Endodermal cell (in vitro differentiated cells): ENCODE measurements at regions not wholly inside any gene's neighbourhood (a gene's known extent, or its start where the extent isn't known, plus 50 kb on each side); places are given as distances from the start of the nearest gene placed in this dataset.

Experiments
- DNase-seq: peaks from one replicate; pipeline ENCODE4 v3.0.0-alpha.2; 2017
- H3K27ac ChIP-seq: 2 replicates; pipeline ENCODE4 v1.5.1; 2013; ENCODE audit warnings: mild to moderate bottlenecking, low read depth, low read length, moderate library complexity
- H3K27me3 ChIP-seq: 2 replicates; pipeline ENCODE4 v1.6.1; 2013; ENCODE audit warnings: mild to moderate bottlenecking, low read length, moderate library complexity; ENCODE audit not compliant: insufficient read depth, control insufficient read depth, poor library complexity, severe bottlenecking
- H3K36me3 ChIP-seq: 2 replicates; pipeline ENCODE4 v1.7.0; 2013; ENCODE audit warnings: mild to moderate bottlenecking, low read length, moderate library complexity; ENCODE audit not compliant: control insufficient read depth, insufficient read depth
- H3K4me1 ChIP-seq: one replicate; pipeline ENCODE4 v1.7.0; 2013; ENCODE audit warnings: low read length; ENCODE audit not compliant: control insufficient read depth, insufficient read depth
- H3K4me3 ChIP-seq: 2 replicates; pipeline ENCODE4 v1.5.1; 2013; ENCODE audit warnings: mild to moderate bottlenecking, low read length, moderate library complexity
- H3K9ac ChIP-seq: 2 replicates; pipeline ENCODE4 v1.6.1; 2013; ENCODE audit warnings: mild to moderate bottlenecking, low read length, moderate library complexity; ENCODE audit not compliant: poor library complexity, severe bottlenecking; ENCODE audit errors: extremely low read depth
- H3K9me3 ChIP-seq: 2 replicates; pipeline ENCODE4 v1.6.1; 2013; ENCODE audit warnings: mild to moderate bottlenecking, low read length, moderate library complexity; ENCODE audit not compliant: control insufficient read depth
- H3K27ac Mint-ChIP-seq: 2 replicates; pipeline ENCODE4 v1.8.0; 2020; ENCODE audit warnings: mixed read lengths
- H3K27me3 Mint-ChIP-seq: 2 replicates; pipeline ENCODE4 v1.8.0; 2021; ENCODE audit warnings: mild to moderate bottlenecking, mixed read lengths; ENCODE audit not compliant: insufficient read depth
- H3K36me3 Mint-ChIP-seq: 2 replicates; pipeline ENCODE4 v1.8.0; 2020; ENCODE audit warnings: low read depth, mixed read lengths
- H3K4me1 Mint-ChIP-seq: 2 replicates; pipeline ENCODE4 v1.8.0; 2020; ENCODE audit warnings: mixed read lengths
- H3K4me3 Mint-ChIP-seq: 2 replicates; pipeline ENCODE4 v1.8.0; 2020; ENCODE audit warnings: mild to moderate bottlenecking, moderate library complexity, mixed read lengths
- H3K9me3 Mint-ChIP-seq: 2 replicates; pipeline ENCODE4 v1.8.0; 2020; ENCODE audit warnings: mild to moderate bottlenecking, mixed read lengths
- WGBS, 2 experiments: methylation state at CpG; one replicate each; pipeline versions ENCODE4 v1.1.5 to v1.1.7; 2013; ENCODE audit warnings: missing lambda C conversion rate in 2 of 2, mixed read lengths in 1 of 2; ENCODE audit not compliant: insufficient coverage in 1 of 2, insufficient read length in 1 of 2; 5-methylcytosine and 5-hydroxymethylcytosine counted together
- TF ChIP-seq, protein P1 (sequence below): fragments of 200-600 bp; sonication (generic); conservative IDR thresholded peaks from 2 replicates; pipeline ENCODE4 v1.5.0; 2021; ENCODE audit warnings: antibody characterized with exemption, mild to moderate bottlenecking

DNA sequence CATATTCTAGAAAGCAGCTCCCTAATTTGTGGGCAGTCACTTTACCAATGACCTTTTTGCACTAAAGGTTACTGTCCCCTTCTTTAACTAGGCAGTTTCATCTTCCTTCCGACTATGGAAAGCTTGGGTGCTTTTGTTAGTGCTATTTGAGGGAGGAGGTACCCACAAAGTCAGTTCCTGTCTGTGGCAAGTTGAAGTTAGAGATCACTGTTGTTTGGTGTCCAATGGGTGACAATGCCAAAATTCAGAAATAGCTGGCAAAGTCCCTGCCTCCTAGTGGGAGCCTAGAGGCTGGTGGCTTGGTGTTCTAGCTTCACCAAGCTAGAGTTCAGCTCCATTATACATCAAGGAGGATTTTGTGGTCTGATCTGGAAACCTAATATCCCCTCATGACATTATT is 87.1 kb upstream of the PNPT1 start:
- WGBS, 2 experiments = 94% methylated on average over 1 of the region's 1 CpG; no CpG with 5 or more reads in 1 of the 2 experiments
- no peak overlapping the region for H3K27ac Mint-ChIP-seq

DNA sequence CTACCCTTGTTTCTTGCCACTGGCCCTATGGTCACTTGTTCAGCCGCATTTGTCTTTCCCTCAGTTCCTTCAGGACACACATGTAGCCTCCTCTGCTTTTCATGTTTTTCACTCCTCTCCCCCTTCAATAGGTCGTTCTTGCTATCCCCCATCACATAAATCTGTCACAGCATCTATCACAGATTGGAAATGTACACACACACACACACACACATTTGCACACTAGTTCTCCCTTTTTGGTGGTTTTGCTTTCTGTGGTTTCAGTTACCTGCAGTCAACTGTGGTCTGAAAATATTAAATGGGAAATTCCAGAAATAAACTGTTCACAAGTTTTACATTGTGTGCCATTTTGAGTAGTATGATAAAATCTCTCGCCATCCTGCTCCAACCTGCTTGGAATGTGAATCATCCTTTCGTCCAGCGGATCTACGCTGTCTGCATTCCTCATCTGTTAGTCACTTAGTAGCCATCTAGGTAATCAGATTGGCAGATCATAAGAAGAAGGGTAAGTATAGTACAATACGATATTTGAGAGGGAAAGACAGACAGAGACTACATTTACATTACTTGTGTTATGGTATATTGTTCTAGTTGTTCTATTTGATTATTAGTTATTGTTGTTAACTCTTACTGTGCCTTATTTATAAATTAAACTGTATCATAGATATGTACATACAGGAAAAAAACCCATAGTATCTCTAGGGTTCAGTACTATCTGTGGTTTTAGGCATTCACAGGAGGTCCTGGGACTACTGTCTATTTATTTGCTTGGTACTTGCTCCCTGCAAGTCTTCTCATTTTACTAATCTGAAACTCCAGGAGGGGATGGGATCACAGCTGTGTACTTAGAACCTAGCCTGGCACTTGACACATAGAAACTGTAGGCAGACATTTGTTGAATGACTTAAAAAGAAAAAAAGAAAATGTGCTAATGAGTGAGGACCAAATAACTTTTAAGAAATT is 86.1 kb upstream of the PNPT1 start:
- Histone ChIP-seq H3K4me1 (no peaks in the 10 kb centered on the region), H3K36me3 (no peaks in the 10 kb centered on the region), H3K9ac (no peak overlapping the region), H3K27ac (no peak overlapping the region), H3K27me3 (no peaks in the 10 kb centered on the region), H3K9me3 (no peaks in the 10 kb centered on the region), H3K4me3 (no peak overlapping the region)
- H3K4me3 Mint-ChIP-seq = no peak overlapping the region
- TF ChIP-seq, protein P1, sequence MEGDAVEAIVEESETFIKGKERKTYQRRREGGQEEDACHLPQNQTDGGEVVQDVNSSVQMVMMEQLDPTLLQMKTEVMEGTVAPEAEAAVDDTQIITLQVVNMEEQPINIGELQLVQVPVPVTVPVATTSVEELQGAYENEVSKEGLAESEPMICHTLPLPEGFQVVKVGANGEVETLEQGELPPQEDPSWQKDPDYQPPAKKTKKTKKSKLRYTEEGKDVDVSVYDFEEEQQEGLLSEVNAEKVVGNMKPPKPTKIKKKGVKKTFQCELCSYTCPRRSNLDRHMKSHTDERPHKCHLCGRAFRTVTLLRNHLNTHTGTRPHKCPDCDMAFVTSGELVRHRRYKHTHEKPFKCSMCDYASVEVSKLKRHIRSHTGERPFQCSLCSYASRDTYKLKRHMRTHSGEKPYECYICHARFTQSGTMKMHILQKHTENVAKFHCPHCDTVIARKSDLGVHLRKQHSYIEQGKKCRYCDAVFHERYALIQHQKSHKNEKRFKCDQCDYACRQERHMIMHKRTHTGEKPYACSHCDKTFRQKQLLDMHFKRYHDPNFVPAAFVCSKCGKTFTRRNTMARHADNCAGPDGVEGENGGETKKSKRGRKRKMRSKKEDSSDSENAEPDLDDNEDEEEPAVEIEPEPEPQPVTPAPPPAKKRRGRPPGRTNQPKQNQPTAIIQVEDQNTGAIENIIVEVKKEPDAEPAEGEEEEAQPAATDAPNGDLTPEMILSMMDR = no peak
- H3K4me1 Mint-ChIP-seq = peaks cover 6% of the 10 kb centered on the region
- H3K27ac Mint-ChIP-seq = peak overlapping the region; percentile 31
- WGBS, 2 experiments = 78 to 91% methylated on average over 7 of the region's 7 CpGs
- DNase-seq = no peak
- peaks cover 6% of the 10 kb centered on the region for H3K9me3 Mint-ChIP-seq
- no peaks in the 10 kb centered on the region for H3K27me3 Mint-ChIP-seq
- peaks cover 3% of the 10 kb centered on the region for H3K36me3 Mint-ChIP-seq

More for the DNA sequence above, 87.1 kb upstream of the PNPT1 start:
- DNase-seq = no peak
- Mint-ChIP-seq H3K36me3 (no peaks in the 10 kb centered on the region), H3K9me3 (no peaks in the 10 kb centered on the region), H3K4me3 (no peak overlapping the region), H3K27me3 (no peaks in the 10 kb centered on the region), H3K4me1 (peaks cover 6% of the 10 kb centered on the region)
- no peaks in the 10 kb centered on the region for H3K36me3 ChIP-seq
- H3K9ac ChIP-seq = no peak overlapping the region
- TF ChIP-seq, protein P1 = no peak
- H3K9me3 ChIP-seq = no peaks in the 10 kb centered on the region
- no peak overlapping the region for H3K27ac ChIP-seq
- no peaks in the 10 kb centered on the region for H3K27me3 ChIP-seq
- no peaks in the 10 kb centered on the region for H3K4me1 ChIP-seq
- no peak overlapping the region for H3K4me3 ChIP-seq

DNA sequence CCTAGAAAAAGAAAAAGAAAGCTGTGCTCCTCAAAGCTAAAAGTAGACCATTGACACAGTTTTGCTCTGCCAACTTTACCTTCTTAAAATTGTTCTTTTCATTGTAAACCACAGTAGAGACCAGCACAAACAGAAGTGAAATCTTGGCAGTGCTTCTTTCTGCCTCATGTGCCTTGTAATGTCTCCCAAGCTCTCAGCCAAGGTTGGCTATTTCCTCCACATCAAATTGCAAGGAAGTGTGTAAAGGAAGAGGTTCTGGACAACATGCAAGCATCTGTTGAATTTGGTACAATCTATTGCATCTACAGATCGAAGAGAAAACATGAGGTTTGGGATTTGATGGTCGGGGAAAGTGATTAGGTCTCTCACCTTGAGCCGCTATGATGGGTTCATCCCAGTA is 83.3 kb upstream of the PNPT1 start:
- WGBS, 2 experiments = 91 to 93% methylated on average over 3 of the region's 3 CpGs

More for the DNA sequence above, 83.3 kb upstream of the PNPT1 start:
- H3K36me3 ChIP-seq = no peaks in the 10 kb centered on the region
- no peaks in the 10 kb centered on the region for H3K9me3 ChIP-seq
- DNase-seq = no peak
- peaks cover 4% of the 10 kb centered on the region for H3K36me3 Mint-ChIP-seq
- peaks cover 14% of the 10 kb centered on the region for H3K9me3 Mint-ChIP-seq
- H3K27ac Mint-ChIP-seq = no peak overlapping the region
- H3K4me1 Mint-ChIP-seq = peaks cover 9% of the 10 kb centered on the region
- H3K4me1 ChIP-seq = no peaks in the 10 kb centered on the region
- no peak overlapping the region for H3K27ac ChIP-seq
- H3K27me3 ChIP-seq = no peaks in the 10 kb centered on the region
- no peak overlapping the region for H3K9ac ChIP-seq
- H3K4me3 Mint-ChIP-seq = no peak overlapping the region
- no peak overlapping the region for H3K4me3 ChIP-seq
- TF ChIP-seq, protein P1 = no peak
- H3K27me3 Mint-ChIP-seq = no peaks in the 10 kb centered on the region
